ENCODE measurements at regions not wholly inside any gene's neighbourhood (a gene's known extent, or its start where the extent isn't known, plus 50 kb on each side); places are given as distances from the start of the nearest gene placed in this dataset.
"Not testable (repeated sequence)": the region's sequence is repeated elsewhere in the genome, so short reads cannot be mapped to it uniquely, and the experiment has no call there.

DNA sequence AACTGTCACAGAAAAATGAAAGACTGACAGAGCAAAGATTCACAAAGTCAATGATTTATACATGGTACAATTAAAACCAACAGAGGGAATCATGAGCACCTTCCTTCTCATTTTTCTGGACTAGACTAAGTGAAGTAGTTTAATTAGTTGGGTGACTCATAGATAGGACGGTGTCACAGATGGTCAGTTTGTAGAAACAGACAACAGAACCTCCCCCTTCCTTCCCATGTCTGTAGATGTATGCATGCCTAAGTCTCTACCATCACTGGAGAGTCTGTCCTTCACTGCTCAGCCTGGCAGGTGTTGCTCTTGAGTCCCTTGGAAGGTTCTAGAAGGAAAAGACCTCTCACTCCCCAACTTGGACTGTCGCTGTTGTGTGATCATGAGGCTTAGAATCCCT is 75.4 kb upstream of the EEF1E1 start:
- no peak for DNase-seq (ENCODE audit: low read depth)

- no peak for DNase-seq (ENCODE audit: low read depth)
Measured at GRCh38 chr6:8175046-8175777, 72.9 kb upstream of the EEF1E1 start.

DNA sequence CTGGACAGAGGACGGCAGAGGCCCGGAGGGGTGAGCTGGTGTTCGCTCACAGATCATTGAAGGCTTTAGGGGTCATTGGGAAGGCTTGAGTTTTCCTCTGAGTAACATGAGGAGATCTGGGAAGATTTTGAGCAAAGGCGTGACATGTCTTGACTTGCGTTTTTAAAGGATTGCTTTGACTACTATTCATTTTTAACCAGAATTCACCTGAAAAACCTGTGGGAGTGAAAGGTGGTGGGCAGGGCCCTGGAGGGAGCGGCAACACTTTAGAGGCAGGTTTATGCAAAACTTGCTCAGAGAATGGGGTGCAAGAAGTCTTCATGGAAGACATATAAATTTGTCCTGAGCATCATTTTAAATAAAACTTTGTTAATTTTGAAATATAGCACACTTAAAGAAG is 72.2 kb upstream of the EEF1E1 start:
- DNase-seq (ENCODE audit: low read depth), result no peak

GRCh38 chr6:8172530-8172929 is 70.2 kb upstream of the EEF1E1 start:
- no peak for DNase-seq (ENCODE audit: low read depth)

DNA sequence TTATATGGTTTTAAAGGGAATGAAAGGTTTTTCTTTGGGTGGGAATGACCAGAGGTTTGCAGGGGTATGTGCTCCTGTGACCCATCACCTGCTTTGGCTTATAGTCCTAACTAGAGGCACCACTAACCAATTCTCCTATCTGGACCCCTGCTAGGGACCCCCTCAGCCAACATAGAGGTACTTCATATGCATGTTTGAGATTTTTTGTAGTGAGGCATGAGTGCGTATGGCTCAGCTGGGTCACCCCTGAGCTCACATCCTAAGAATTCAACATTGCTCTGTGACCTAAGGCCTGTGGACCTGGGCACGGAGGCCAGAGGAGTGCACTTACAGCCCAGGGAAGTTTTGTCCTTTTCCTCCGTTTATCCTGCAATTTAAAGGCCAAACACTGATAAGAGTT is 68.4 kb upstream of the EEF1E1 start:
- DNase-seq (ENCODE audit: low read depth), result no peak

DNA sequence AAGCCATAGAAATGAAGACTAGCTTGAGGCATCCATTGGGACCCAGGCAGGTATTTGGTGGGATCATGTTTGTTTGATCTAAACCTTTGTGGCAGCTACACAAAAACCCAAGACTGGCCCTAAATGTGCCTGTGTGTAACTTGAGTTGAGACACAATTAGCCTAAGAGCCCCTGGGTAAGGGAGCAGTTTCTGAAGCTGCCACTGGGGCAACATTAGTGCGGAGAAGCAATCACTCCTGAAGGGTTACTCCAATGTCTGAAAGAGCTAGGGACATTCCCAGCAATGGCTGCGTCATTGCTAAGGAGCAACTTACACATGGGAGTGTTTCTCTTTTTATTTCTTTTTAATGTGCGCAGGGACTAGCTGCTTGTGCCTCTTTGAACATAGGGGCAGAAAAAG is 67.9 kb upstream of the EEF1E1 start:
- no peak for DNase-seq (ENCODE audit: low read depth)

DNA sequence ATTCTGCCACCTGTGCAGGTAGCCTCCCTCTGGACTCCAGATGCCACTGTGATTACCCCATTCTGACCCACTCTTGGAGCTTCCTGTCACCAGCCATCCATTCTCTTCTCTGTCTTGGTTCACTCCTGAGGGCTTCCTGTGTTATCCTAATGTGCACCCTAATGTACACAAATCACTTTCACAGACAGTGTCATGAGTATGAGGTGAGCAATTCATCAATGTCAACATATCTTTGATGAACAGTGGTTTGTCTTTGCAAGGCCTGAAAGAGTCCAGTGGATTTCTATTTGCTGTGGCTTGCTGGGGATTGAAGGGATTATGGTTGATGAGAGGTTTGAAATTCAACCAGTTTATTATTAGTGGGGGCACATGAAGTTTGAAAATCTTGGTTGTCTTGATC is 63.8 kb upstream of the EEF1E1 start:
- no peak for DNase-seq (ENCODE audit: low read depth)

- not testable (repeated sequence) for DNase-seq (ENCODE audit: low read depth)
Measured at GRCh38 chr6:8165008-8165407, 62.7 kb upstream of the EEF1E1 start.

DNA sequence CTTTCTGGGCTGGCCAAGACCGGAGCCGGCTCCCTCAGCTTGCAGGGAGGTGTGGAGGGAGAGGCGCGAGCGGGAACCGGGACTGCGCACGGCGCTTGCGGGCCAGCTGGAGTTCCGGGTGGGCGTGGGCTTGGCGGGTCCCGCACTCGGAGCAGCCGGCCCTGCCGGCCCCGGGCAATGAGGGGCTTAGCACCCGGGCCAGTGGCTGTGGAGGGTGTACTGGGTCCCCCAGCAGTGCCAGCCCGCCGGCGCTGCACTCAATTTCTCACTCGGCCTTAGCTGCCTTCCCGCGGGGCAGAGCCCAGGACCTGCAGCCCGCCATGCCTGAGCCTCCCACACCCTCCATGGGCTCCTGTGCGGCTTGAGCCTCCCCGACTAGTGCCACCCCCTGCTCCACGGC is 61.9 kb upstream of the EEF1E1 start:
- not testable (repeated sequence) for DNase-seq (ENCODE audit: low read depth)

GRCh38 chr6:8159966-8160365 is 57.6 kb upstream of the EEF1E1 start:
- DNase-seq (ENCODE audit: low read depth), result no peak

GRCh38 chr6:8157839-8158238 is 55.5 kb upstream of the EEF1E1 start:
- DNase-seq (ENCODE audit: low read depth), result no peak

DNA sequence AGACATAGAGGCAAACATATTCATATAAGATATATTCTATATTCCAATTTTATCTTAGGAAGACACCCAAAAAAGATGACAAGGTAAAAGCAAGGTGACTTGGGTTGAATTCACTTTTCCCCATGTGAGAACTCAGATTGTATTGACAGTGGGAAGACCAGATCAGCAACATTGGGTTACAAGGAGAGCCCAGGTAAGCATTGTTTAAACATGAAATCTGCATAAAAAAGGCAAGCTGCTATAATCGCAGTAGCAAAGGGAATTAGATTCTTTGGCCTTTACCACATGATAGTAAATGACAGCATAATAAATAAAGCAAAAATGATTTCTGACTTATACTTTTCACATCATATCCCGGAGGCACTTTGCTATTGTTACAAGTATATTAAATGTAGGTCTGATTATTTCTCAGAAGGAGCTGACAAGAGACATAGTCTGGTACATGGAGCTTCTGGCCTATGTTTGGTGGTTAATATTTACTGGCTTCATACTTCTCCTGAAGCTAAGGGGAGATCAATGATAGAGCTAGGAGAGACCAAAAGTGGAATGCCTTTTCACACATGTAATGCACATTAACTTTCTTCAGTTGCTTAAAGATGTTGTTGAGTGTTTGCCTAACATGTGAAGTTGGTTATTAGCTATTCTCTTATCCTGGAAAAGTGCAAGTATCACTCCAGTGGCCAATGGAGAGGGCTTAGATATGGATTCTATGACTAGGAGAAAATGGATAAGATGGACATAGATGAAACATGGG is 53.1 kb upstream of the EEF1E1 start:
- DNase-seq (ENCODE audit: low read depth), result no peak

Measured in stimulated activated CD4-positive, alpha-beta T cell treated with anti-CD3 and anti-CD28 coated beads, Interleukin-2, amount 100 ng/mL, for 4 hours (primary cell).